ENCODE measurements at regions not wholly inside any gene's neighbourhood (a gene's known extent, or its start where the extent isn't known, plus 50 kb on each side); places are given as distances from the start of the nearest gene placed in this dataset.

DNA sequence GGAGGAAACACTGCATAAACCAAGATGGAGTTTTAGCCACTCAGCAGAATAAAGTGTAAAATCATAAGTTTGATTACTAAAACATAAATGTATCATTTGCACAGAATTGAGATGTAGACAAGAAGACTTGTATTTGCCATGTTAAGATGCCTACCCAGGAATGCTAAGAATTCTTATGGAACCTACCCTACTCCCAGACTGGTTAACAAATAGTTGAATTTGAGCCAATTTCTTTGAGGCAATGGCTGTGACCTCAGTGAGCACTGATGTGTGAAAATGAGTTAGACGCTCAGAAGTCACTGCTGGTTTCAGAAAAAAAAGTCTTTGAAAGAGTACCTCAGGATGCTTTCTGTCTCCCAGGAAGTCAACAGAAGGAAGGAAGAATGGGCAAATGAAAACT lies 95.6 kb downstream of the ESM1 start:
- no peak overlapping the region for H3K27ac ChIP-seq
- 46% methylated on average over 1 of the region's 1 CpG for WGBS
- H3K36me3 ChIP-seq = no peaks in the 10 kb centered on the region
- peaks cover 3% of the 10 kb centered on the region for H3K27me3 ChIP-seq
- no peaks in the 10 kb centered on the region for H3K4me1 ChIP-seq
- no peak overlapping the region for H3K4me3 ChIP-seq
- no peak for DNase-seq (ENCODE audit: low spot score in 2 of 2)
- TF ChIP-seq POLR2A (IDR thresholded peaks at IDR 0.05) = no peak
- TF ChIP-seq EP300 (IDR thresholded peaks at IDR 0.05) = no peak
- H3K9me3 ChIP-seq = no peaks in the 10 kb centered on the region

DNA sequence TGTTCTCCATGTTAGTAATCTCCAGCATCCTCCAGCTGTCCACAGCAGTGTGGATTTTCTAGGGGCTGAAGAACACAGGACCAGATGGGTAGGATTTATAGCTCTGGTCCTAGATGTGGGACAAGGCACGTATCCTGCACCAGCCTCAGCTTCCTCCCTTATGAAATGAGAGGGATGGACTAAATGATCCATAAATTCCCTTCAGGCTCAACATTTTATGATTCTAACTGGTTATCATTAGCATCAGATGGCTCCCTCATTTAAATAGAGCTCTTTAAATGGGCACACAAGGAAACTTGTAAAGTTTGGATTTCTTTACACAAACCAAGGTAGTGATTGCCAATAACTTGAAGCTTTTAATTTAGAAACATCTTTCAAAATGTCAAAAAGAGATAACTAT lies 97.7 kb downstream of the ESM1 start:
- WGBS = 96% methylated on average over 1 of the region's 1 CpG
- Histone ChIP-seq H3K4me1 (peaks cover 17% of the 10 kb centered on the region), H3K9me3 (no peaks in the 10 kb centered on the region), H3K4me3 (no peak overlapping the region), H3K27me3 (peaks cover 8% of the 10 kb centered on the region), H3K27ac (no peak overlapping the region), H3K36me3 (no peaks in the 10 kb centered on the region)
- DNase-seq (ENCODE audit: low spot score in 2 of 2) = no peak
- TF ChIP-seq POLR2A (IDR thresholded peaks at IDR 0.05) (no peak), EP300 (IDR thresholded peaks at IDR 0.05) (no peak)

DNA sequence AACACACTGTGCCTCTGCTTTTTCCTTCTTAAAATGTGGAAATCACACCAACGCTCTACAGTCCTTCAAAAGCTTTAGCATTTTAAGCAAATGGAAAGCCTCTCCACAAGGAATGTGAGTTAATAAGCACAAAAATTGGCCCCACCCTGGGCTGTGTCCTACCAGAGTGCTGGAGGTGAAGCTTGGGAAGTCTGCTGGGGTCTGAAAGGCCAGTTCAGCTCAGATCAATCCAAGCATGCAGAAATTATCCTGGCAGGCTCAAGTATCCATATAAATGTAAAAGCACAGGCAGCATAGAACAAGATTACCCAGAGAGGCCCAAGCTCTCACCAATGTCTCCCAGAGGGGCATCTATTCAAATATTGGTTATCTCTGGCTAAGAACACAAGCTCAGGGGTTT lies 98.5 kb downstream of the ESM1 start:
- H3K4me3 ChIP-seq = no peak overlapping the region
- no peaks in the 10 kb centered on the region for H3K36me3 ChIP-seq
- no peaks in the 10 kb centered on the region for H3K9me3 ChIP-seq
- H3K27ac ChIP-seq = no peak overlapping the region
- peaks cover 8% of the 10 kb centered on the region for H3K27me3 ChIP-seq
- H3K4me1 ChIP-seq = peaks cover 22% of the 10 kb centered on the region
- TF ChIP-seq EP300 (IDR thresholded peaks at IDR 0.05) (no peak), POLR2A (IDR thresholded peaks at IDR 0.05) (no peak), POLR2AphosphoS5 (IDR thresholded peaks at IDR 0.05) (no peak)
- TF ChIP-seq, protein P1, sequence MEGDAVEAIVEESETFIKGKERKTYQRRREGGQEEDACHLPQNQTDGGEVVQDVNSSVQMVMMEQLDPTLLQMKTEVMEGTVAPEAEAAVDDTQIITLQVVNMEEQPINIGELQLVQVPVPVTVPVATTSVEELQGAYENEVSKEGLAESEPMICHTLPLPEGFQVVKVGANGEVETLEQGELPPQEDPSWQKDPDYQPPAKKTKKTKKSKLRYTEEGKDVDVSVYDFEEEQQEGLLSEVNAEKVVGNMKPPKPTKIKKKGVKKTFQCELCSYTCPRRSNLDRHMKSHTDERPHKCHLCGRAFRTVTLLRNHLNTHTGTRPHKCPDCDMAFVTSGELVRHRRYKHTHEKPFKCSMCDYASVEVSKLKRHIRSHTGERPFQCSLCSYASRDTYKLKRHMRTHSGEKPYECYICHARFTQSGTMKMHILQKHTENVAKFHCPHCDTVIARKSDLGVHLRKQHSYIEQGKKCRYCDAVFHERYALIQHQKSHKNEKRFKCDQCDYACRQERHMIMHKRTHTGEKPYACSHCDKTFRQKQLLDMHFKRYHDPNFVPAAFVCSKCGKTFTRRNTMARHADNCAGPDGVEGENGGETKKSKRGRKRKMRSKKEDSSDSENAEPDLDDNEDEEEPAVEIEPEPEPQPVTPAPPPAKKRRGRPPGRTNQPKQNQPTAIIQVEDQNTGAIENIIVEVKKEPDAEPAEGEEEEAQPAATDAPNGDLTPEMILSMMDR (IDR thresholded peaks at IDR 0.05) = no peak
- no peak for DNase-seq (ENCODE audit: low spot score in 2 of 2)
- WGBS = 95% methylated on average over 1 of the region's 1 CpG

DNA sequence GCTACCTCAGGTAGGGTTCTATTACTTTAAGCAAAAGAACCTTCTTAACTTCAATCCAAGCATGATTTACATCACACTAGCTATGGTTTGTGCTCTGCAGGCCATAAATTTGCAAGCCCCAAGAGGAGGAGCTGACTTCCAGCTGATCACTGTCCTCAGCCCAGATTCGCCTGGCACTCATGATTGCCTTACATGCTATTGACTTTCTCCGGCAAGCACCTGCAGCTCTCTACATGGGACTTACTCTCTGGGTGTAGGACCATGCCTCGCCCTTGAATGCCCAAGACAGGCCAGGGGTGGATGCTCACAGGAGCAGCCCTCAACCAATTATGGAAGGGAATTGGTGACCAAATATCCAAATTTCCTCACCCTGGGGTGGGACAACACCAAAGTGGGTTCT lies 99.8 kb downstream of the ESM1 start:
- DNase-seq (ENCODE audit: low spot score in 2 of 2) = no peak
- Histone ChIP-seq H3K4me1 (peaks cover 28% of the 10 kb centered on the region), H3K36me3 (no peaks in the 10 kb centered on the region), H3K4me3 (no peak overlapping the region), H3K9me3 (no peaks in the 10 kb centered on the region), H3K27me3 (peaks cover 6% of the 10 kb centered on the region), H3K27ac (no peak overlapping the region)
- TF ChIP-seq POLR2AphosphoS5 (IDR thresholded peaks at IDR 0.05) = no peak
- TF ChIP-seq, protein P1 (IDR thresholded peaks at IDR 0.05) = no peak
- WGBS = 96% methylated on average over 3 of the region's 3 CpGs

DNA sequence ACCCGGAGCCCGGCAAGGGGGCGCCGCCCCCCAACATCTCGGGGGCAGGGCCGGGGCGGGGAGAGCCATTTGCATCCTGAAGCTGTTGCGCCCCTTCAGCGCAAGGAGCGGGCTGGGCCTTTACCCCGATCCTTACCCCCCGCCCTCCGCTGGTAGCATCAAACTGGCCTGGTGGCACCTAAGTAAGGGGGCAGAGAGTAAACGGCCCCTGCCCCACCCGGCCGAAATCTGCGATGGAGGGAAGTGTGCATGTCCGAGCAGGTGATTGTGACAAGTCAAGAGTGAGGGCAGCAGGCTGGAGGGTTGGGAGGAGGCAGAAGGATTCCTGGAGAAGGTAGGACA lies 101.2 kb downstream of the ESM1 start:
- TF ChIP-seq POLR2AphosphoS5 (IDR thresholded peaks at IDR 0.05) (no peak), POLR2A (IDR thresholded peaks at IDR 0.05) (no peak), EP300 (IDR thresholded peaks at IDR 0.05) (no peak)
- TF ChIP-seq, protein P1 (IDR thresholded peaks at IDR 0.05) = no peak
- H3K27me3 ChIP-seq = peaks cover 6% of the 10 kb centered on the region
- H3K4me1 ChIP-seq = peaks cover 28% of the 10 kb centered on the region
- no peak for DNase-seq (ENCODE audit: low spot score in 2 of 2)
- H3K4me3 ChIP-seq = peak overlapping the region; percentile 62
- no peaks in the 10 kb centered on the region for H3K9me3 ChIP-seq
- H3K36me3 ChIP-seq = no peaks in the 10 kb centered on the region
- 39% methylated on average over 17 of the region's 18 CpGs for WGBS
- H3K27ac ChIP-seq = peak overlapping the region; percentile 9

DNA sequence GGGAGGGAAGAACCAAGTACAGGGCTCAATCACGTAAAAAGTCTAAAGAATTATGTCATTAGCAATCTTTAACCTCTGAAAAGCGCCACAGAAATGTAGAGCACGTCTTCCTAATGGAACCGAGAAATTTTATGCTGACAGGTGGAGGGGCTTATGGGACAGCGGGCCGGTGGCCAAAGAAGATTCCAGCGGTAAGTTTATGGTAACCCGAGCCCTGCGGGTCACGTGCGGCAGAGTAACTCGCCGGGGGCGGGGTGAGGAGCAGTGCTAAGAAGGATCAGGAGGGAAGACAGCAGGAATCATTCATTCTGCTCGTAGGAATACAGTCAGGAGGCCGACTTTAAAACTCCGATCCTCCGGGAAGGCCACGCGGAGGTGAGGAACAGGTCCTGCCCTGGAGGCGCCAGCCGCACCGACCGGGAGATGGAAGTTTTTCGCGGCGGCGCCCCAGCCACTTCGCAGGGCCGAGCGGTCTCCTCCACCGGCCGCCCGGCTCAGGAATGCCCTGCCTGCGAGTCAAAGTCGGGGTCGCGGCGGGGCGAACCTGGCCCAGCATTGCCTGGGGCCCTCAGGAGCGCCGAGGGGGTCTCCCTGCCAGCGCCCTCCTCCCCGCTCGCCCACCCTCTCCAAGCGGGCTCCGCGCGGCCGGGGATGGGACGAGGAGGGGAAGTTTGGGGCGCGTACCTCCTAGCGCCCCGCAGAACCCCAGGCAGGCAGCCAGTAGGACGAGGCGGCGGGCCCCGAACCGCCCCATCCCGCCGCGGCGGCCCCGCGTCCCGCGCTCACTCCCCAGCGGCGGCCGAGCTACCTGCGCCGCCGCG lies 101.8 kb downstream of the ESM1 start:
- WGBS = 7% methylated on average over 16 of the region's 75 CpGs
- peaks cover 28% of the 10 kb centered on the region for H3K4me1 ChIP-seq
- TF ChIP-seq, protein P1 (IDR thresholded peaks at IDR 0.05) = no peak
- TF ChIP-seq POLR2A (IDR thresholded peaks at IDR 0.05) (no peak), POLR2AphosphoS5 (IDR thresholded peaks at IDR 0.05) (no peak), EP300 (IDR thresholded peaks at IDR 0.05) (no peak)
- peak in 1 of 2 donors; percentile 68 for DNase-seq (ENCODE audit: low spot score in 2 of 2)
- no peaks in the 10 kb centered on the region for H3K9me3 ChIP-seq
- peak overlapping the region; percentile 62 for H3K4me3 ChIP-seq
- H3K27me3 ChIP-seq = peaks cover 6% of the 10 kb centered on the region
- H3K36me3 ChIP-seq = no peaks in the 10 kb centered on the region
- H3K27ac ChIP-seq = peak overlapping the region; percentile 38

Measured in suprapubic skin (tissue), 4 donors.